Stimulated activated CD8-positive, alpha-beta memory T cell treated with anti-CD3 and anti-CD28 coated beads, Interleukin-15, amount 100 ng/mL, for 4 hours (primary cell): ENCODE measurements at regions not wholly inside any gene's neighbourhood (a gene's known extent, or its start where the extent isn't known, plus 50 kb on each side); places are given as distances from the start of the nearest gene placed in this dataset.
"Not testable (repeated sequence)": the region's sequence is repeated elsewhere in the genome, so short reads cannot be mapped to it uniquely, and the experiment has no call there.

Experiments used
- DNase-seq, 2 donors: peaks; one replicate each; pipeline ENCODE4 v3.0.0-alpha.2; 2020; ENCODE audit warnings: low read depth in 2 of 2

DNA sequence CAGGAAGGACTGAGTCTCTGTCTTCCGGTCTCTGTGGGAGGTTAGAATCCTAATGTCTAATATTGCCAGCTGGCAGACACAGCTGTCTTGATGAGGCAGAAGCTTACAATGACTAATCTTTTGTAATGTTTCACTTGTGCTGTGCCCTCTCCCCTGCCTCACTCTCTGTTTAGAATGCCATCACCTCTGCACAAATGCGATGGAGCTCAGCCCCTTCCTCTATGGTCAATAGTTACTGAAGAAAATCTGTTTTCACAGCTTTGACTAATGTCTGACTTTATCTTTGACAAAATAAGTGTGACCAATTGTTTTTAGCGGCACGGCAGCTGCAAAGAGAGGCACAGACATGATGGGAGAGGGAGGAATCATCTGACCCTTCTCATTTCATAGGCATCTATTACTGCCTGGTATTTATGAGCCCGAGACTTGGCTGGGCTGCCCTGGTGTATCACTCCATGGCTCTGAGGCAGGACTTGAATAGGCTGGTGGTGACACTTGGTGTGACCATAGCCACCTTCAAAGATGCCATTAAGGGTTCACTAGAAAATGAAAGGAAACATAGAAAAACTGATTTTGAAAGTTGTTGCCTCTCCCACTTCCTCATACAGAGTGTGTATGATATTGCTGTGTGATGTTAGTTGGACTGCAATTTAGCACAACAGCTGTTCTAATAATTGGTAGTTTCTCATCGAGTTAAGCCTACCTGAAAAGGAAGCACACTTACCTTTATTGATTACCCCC lies 163.2 kb upstream of the NBPF11 start:
- DNase-seq = no peak

DNA sequence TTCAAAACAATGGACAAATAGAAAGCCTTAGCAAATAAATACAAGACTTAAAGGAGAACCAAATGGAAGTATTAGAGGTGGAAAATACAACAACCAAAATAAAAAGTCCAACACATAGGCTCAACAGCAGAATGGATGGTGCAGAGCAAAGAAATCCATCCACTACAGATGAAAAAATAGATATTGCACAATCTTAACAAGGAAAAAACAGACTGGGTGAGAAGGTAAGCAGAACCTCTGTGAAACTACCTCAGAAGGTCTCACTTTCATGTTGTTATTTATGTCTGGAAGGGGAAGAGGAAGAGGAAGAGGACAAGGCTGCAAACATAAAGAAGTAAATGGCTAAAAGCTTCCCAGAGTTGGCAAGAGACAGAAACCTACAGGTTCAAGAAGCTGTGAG lies 158.7 kb upstream of the NBPF11 start:
- no peak for DNase-seq

DNA sequence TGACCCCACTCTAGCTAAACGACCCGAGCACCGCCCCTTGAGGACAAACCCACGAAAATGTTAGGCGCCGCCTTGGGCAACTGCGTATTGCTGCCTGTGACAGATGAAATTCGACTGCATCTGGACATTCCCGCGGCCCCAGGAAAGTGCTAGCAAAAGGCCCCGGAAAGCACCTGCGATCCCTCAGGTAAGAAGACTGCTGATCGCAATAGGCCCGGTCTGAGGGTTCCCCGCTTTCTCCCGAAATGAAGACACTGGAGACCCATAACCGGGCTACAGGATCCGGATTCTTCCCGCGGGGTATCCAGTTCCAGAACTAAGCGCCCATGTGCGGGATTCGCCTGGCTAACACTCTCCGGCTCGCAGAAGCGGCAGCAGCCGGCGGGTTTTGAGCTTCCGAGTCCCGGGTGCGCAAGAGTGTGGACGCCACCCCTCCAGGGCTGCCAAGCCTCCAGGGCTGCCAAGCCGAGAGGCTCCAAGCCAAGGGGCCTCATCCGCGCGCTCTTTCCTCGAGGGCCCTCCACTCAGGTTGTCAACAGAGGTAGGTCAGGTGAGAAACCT lies 157.9 kb upstream of the NBPF11 start:
- no peak for DNase-seq

DNA sequence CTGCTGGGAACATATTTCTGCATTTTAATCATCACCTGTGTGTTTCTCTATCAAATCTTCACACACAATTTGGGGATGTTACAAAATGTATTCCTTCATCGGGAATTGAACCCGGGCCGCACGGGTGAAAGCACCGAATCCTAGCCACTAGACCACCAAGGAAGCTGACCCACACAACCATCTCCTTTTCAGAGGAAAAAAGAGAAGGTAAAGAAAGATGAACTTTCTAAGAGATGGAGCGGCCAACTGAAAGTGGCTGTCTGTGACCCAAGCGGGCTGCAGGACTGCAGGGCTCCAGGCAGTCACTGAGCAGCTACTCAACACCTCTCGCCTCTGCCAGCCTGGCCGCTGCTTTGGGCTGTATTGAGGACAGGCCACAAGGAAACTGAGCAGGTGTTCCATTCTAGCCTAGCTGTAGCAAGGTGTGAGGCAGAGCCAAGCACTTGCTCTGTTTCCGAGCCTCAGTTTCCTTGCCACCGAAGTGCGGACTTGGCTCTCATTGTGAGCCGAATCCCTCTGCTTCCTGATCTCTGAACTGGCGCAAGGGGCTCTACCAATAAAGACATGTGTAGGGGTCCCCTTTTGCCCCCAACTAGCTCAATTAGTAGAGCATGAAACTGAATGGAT lies 156.9 kb upstream of the NBPF11 start:
- no peak for DNase-seq

DNA sequence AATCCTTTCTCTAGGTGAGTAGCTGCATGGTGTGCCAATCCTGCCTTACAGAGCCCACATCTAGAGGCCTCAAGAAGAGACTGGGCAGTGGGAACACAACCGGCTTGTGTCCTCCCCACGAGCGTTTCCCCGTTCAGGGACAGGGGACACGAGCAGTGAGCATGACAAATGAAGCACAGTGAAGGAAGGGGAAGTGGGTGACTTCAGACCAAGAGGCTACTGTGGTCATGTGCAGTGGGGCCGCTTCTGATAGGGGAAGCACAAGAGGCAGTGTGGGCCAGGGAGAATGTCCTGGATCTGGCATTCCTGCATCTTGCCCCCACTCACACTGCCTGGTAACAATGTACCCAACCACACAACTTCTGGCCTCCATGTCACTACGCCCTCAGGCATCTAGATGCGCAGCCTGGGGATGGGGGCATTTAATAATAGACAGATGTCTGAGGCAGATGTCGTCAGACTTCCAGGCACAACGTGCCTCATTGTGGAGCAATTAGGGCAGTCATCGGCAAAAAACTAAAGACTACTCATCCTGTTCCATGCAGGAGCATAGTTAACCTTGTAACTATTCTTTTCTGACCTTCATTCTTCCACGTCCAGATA lies 155.6 kb upstream of the NBPF11 start:
- no peak for DNase-seq

DNA sequence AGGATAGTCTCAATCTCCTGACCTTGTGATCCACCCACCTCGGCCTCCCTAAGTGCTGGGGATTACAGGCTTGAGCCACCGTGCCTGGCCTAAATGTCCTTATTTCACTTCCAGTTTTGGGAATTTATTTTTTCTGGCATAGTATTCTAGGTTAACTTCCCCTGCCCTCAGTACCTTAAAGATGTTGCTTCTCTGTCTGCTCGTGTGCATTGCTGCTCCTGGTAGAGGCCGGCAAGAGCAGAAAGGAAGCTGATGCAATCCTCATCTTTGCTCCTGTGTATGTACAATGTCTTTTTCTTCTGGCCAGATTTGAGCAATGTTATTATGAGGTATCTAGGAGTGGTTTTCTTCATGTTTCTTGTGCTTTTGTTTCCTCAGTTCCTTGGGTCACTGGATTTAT lies 152.9 kb upstream of the NBPF11 start:
- not testable (repeated sequence) for DNase-seq

DNA sequence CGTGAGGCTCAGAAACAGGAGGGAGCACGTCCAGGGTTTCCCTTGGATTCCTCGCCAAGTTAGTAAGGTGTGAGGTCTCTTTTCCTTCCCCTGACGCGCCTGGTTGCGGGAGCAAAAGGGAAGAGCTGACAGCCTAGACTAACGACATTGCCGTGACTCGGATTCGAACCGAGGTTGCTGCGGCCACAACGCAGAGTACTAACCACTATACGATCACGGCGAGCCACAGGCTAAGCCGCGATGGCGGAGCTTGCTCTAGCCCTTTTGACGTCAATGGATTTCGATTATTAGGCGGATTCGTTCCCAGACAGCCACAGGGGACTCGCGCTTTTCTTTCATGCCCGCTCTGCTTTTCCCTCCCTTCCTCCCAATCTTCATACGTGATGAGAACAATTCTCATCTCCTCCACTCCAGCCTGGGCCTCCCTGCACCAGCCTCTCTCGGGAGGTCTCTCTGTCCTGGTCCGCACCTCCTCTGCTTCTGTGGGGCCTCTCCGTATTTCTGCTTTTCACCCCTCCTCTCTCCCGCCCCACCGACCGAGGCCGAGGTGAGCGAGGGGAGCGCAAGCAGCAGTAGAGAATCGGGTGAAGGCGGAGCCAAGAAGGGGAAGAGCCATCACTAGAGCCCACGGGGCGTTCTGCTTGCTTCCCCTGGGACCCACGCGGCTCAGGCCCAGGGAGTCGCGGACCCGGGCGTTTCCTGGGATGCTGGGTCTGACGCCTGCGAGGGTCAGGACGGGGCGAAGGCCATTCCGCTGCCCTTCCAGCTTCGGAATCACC lies 150.7 kb upstream of the NBPF11 start:
- not testable (repeated sequence) for DNase-seq

DNA sequence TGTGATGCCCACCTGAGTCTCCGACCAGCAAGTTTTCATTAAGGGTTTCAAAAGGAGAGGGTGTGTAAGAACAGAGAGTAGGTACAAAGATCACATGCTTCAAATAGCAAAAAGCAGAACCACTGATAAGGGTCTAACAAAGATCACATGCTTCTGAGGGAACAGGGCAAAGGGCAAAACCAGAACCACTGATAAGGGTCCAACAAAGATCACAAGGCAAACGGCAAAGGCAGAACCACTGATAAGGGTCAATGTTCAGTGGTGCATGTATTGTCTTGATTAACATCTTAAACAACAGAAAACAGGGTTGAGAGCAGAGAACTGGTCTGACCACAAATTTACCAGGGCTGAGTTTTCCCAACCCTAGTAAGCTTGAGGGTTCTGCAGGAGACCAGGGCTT lies 145.8 kb upstream of the NBPF11 start:
- not testable (repeated sequence) for DNase-seq

DNA sequence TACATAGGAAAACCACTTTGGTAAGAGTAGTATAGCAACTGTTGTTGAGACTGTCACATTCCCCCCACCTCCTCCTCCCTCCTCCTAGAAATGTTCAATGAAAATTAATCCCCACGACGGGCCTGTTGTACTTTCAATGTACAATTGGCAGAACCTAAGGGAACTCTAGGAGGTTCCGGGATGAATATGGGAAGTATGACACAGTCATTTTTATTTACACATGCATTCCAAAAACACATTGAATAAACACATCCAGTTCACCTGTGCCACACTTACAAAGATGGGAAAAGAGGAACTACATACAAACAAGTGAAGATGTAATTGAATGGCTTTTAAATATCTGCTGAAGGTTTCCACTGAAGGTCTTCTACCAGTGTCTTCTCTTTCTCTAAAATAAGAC lies 144.4 kb upstream of the NBPF11 start:
- no peak for DNase-seq

DNA sequence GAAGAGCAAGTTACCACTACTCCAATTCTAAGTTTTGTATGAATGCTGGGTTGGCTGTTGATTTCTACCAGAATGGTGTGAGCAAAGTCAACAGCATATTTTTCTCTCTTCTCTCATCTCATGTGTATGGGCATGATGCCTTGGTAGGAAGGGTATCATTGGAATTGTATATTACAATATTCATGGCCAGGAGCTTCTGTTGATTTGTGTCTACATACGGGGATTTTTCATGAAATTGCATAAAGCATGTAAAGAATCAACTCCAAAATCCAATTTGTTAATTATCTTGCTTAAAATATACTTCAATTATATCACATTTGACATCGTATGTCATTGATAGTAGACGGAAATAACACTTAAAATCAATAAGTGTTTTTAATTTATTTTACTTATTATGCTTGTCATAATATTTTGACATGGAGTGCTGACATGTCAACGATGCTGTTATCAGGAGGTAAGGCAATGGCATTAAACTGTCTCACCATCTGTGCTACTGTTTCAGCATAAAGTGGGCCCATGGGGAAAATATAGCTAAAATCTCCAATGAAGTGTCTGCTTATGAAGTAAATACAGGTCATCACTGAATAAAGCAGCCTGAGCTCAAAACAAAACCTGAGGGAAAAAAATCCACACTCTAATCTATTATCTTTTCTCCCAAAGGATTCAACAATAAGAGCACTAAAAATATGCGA lies 142.2 kb upstream of the NBPF11 start:
- no peak for DNase-seq

DNA sequence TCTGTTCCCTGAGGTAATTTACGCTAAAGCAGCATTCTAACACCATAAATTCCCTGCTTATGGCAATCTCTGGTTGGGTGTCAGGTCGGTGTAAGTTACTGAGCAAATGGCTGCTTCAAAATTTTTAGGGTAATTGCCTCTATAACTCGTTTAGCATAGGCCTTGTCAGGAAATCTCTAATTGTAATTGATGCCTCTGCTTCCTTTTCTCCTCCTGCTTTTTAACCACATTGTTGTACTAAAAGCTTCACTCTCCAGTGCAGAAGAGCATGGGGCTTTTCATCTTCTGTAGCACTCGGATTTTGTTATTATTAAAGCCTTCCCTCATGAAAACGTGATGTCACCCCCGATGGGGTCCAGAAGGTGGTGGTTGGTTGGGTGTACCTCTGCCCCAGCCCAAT lies 141.6 kb upstream of the NBPF11 start:
- no peak for DNase-seq

DNA sequence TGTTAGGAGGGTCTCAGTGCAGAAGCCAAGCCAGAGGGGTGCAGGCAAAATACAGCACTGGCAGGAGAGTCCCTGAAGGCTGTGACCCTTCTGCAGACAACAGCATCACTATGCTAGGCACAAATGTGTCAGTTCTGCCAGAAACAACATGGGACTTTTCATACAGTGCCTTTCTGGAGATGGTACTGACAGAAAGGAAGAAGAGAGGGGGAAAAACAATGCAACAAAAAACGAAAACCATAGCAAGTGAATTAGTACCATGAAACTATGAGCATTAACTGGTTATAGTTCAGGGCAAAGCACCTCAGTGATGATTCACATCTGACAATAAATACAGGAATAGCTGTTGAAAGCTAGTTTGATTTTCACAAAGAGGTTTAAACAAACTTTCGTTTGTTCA lies 140.8 kb upstream of the NBPF11 start:
- no peak for DNase-seq

DNA sequence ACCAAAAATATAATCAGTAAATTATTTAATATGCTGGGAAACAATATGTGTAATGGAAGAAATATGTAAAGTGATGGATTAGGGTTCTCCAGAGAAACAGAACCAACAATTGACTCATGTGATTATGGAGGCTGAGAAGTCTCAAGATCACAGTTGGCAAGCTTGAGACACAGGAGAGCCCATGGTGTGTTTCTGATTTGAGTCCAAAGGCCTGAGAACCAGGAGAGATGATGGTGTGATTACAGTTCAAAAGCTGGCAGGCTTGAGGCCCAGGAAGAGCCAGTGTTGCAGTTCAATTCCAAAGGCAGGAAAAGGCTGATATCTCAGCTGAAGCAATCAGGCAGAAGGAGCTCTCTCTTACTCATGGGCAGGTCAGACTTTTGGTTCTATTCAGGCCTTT lies 138.8 kb upstream of the NBPF11 start:
- DNase-seq = no peak

DNA sequence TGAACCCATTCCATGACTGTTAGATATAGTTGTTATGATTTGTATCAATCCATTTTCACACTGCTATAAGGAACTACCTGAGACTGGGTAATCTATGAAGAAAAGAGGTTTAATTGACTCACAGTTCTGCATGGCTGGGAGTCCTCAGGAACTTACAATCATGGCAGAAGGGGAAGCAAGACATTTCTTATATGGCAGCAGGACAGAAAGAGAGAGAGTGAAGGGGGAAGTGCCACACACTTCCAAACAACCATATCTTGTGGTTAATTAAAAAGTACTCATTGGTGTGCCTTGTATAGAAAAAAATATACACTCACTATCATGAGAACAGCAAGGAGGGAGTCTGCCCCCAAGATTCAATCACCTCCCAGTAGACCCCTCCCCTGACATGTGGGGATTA lies 137.6 kb upstream of the NBPF11 start:
- DNase-seq = no peak

DNA sequence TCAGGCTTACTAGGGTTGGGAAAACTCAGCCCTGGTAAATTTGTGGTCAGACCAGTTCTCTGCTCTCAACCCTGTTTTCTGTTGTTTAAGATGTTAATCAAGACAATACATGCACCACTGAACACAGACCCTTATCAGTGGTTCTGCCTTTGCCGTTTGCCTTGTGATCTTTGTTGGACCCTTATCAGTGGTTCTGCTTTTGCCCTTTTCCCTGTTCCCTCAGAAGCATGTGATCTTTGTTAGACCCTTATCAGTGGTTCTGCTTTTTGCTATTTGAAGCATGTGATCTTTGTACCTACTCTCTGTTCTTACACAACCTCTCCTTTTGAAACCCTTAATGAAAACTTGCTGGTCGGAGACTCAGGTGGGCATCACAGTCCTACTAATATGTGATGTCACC lies 133.9 kb upstream of the NBPF11 start:
- DNase-seq = not testable (repeated sequence)

DNA sequence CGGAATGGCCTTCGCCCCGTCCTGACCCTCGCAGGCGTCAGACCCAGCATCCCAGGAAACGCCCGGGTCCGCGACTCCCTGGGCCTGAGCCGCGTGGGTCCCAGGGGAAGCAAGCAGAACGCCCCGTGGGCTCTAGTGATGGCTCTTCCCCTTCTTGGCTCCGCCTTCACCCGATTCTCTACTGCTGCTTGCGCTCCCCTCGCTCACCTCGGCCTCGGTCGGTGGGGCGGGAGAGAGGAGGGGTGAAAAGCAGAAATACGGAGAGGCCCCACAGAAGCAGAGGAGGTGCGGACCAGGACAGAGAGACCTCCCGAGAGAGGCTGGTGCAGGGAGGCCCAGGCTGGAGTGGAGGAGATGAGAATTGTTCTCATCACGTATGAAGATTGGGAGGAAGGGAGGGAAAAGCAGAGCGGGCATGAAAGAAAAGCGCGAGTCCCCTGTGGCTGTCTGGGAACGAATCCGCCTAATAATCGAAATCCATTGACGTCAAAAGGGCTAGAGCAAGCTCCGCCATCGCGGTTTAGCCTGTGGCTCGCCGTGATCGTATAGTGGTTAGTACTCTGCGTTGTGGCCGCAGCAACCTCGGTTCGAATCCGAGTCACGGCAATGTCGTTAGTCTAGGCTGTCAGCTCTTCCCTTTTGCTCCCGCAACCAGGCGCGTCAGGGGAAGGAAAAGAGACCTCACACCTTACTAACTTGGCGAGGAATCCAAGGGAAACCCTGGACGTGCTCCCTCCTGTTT lies 128.9 kb upstream of the NBPF11 start:
- not testable (repeated sequence) for DNase-seq

DNA sequence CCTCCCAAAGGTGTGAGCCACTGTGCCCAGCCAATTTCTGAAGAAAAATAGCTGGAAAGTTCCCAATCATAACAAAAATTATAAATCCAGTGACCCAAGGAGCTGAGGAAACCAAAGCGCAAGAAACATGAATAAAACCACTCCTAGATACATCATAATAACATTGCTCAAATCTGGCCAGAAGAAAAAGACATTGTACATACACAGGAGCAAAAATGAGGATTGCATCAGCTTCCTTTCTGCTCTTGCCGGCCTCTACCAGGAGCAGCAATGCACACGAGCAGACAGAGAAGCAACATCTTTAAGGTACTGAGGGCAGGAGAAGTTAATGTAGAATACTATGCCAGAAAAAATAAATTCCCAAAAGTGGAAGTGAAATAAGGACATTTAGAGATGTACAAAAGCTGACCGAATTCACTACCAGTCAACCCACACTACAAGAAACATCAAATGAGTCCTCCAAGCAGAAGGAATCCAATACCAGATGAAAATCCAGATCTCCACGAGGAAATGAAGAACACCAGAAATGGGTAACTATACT lies 127.0 kb upstream of the NBPF11 start:
- DNase-seq = not testable (repeated sequence)

DNA sequence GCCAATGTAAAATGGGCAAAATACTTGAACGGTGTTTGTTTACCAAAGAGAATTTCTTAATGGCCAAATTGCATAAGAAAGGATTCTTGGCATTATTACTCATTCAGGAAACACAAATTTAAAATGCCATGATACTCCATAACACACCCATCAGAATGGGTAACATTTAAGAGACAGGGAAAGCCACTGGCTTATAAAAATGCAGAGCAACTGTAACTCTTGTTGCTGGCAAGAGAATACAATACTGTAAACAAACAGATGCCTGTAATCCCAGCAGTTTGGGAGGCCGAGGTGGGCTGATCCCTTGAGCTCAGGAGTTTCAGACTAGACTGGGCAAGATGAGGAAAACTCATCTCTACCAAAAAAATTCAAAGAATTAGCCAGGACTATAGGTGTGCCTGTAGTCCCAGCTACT lies 125.8 kb upstream of the NBPF11 start:
- not testable (repeated sequence) for DNase-seq

DNA sequence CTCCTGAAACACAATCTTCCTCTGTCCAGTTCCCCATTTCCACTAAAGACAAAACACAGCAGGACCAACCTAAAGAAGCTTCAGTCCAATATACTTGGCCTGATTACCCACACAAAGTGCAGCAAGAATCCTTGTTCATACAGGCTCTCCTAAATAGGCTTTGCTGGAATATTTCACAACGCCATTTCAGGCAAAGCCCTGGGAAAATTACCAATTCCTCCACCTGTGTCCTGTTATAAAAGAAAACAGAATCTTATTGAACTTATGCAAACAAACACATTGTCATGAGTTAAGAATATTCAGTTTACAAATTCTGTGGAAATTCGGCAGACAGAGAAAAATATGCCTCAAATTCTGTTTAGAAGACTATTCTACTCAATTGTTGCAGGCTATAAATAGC lies 115.0 kb upstream of the NBPF11 start:
- DNase-seq = not testable (repeated sequence)
